Activated B cell treated with CpG ODN at 0.5 μM for 24 hours (primary cell): ENCODE measurements at regions not wholly inside any gene's neighbourhood (a gene's known extent, or its start where the extent isn't known, plus 50 kb on each side); places are given as distances from the start of the nearest gene placed in this dataset.
"Not testable (repeated sequence)": the region's sequence is repeated elsewhere in the genome, so short reads cannot be mapped to it uniquely, and the experiment has no call there.

Experiments used
- ATAC-seq: fragments of 200-7000 bp; cut with Tn5 transposase; one replicate; pipeline ENCODE4 v1.10.0; 2021; ENCODE audit warnings: low read depth, mild to moderate bottlenecking, moderate library complexity
- CTCF ChIA-PET: fragments of 350-600 bp; sonication (Branson Sonifier 250); formaldehyde crosslinking; loops from one replicate; lab custom pipeline; 2021; ENCODE audit warnings: antibody characterized with exemption; lab: Charles Lee
- POLR2A ChIA-PET: fragments of 350-600 bp; sonication (Branson Sonifier 250); formaldehyde crosslinking; loops from one replicate; lab custom pipeline; 2021; ENCODE audit warnings: antibody characterized with exemption; lab: Charles Lee
- DNase-seq: peaks from one replicate; pipeline ENCODE4 v3.0.0; 2022
- H3K27ac Mint-ChIP-seq: one replicate; pipeline ENCODE4 v1.8.0; 2020; ENCODE audit warnings: mixed read lengths
- H3K27me3 Mint-ChIP-seq: one replicate; pipeline ENCODE4 v1.8.0; 2021; ENCODE audit warnings: mixed read lengths
- H3K36me3 Mint-ChIP-seq: one replicate; pipeline ENCODE4 v1.8.0; 2021; ENCODE audit warnings: low read depth, mixed read lengths
- H3K4me1 Mint-ChIP-seq: one replicate; pipeline ENCODE4 v1.8.0; 2021; ENCODE audit warnings: mixed read lengths
- H3K4me3 Mint-ChIP-seq: one replicate; pipeline ENCODE4 v1.8.0; 2020; ENCODE audit warnings: mild to moderate bottlenecking, mixed read lengths
- H3K9me3 Mint-ChIP-seq: one replicate; pipeline ENCODE4 v1.8.0; 2020; ENCODE audit warnings: mixed read lengths
- CTCF ChIP-seq: fragments of 200-600 bp; IDR thresholded peaks from one replicate; pipeline ENCODE4 v1.8.0; 2022; ENCODE audit warnings: antibody characterized with exemption, mild to moderate bottlenecking
- intact Hi-C: fragments of 100-400 bp; cut with micrococcal nuclease; formaldehyde crosslinking; loops from one replicate; pipeline ENCODE4 v1.15.1; 2024

GRCh38 chr10:23917251-23917840 lies 291.6 kb upstream of the KIAA1217 start:
- DNase-seq (no peak), ATAC-seq (no peak)
- peaks cover 9% of the 10 kb centered on the region for H3K9me3 Mint-ChIP-seq
- no peaks in the 10 kb centered on the region for H3K4me1 Mint-ChIP-seq
- no peaks in the 10 kb centered on the region for H3K27me3 Mint-ChIP-seq
- no peak for TF ChIP-seq CTCF
- H3K4me3 Mint-ChIP-seq, result no peak overlapping the region
- intact Hi-C loops, result no loop called here
- CTCF ChIA-PET, result no interaction called here
- no peaks in the 10 kb centered on the region for H3K36me3 Mint-ChIP-seq
- H3K27ac Mint-ChIP-seq, result no peak overlapping the region
- POLR2A ChIA-PET, result no interaction called here

GRCh38 chr10:23918090-23918723 lies 290.7 kb upstream of the KIAA1217 start:
- no peak overlapping the region for H3K27ac Mint-ChIP-seq

GRCh38 chr10:23918839-23919238 lies 290.1 kb upstream of the KIAA1217 start:
- ATAC-seq, result no peak
- POLR2A ChIA-PET, result no interaction called here

More at GRCh38 chr10:23918090-23918723, 290.7 kb upstream of the KIAA1217 start:
- intact Hi-C loops, result no loop called here
- ChIA-PET CTCF (no interaction called here), POLR2A (no interaction called here)
- Mint-ChIP-seq H3K4me3 (no peak overlapping the region), H3K36me3 (no peaks in the 10 kb centered on the region), H3K9me3 (peaks cover 9% of the 10 kb centered on the region), H3K4me1 (no peaks in the 10 kb centered on the region), H3K27me3 (no peaks in the 10 kb centered on the region)
- TF ChIP-seq CTCF, result no peak
- ATAC-seq, result no peak
- no peak for DNase-seq

GRCh38 chr10:23927576-23928325 lies 281.2 kb upstream of the KIAA1217 start:
- ChIA-PET CTCF (no interaction called here), POLR2A (no interaction called here)
- no peaks in the 10 kb centered on the region for H3K27me3 Mint-ChIP-seq
- H3K27ac Mint-ChIP-seq, result no peak overlapping the region
- H3K4me1 Mint-ChIP-seq, result no peaks in the 10 kb centered on the region
- DNase-seq (no peak), ATAC-seq (no peak)
- H3K36me3 Mint-ChIP-seq, result no peaks in the 10 kb centered on the region
- intact Hi-C loops, result no loop called here
- TF ChIP-seq CTCF, result no peak
- no peaks in the 10 kb centered on the region for H3K9me3 Mint-ChIP-seq
- H3K4me3 Mint-ChIP-seq, result no peak overlapping the region

More at GRCh38 chr10:23918839-23919238, 290.1 kb upstream of the KIAA1217 start:
- intact Hi-C loops, result no loop called here
- no peak for TF ChIP-seq CTCF
- Mint-ChIP-seq H3K4me3 (no peak overlapping the region), H3K27ac (no peak overlapping the region), H3K36me3 (no peaks in the 10 kb centered on the region), H3K4me1 (no peaks in the 10 kb centered on the region), H3K9me3 (peaks cover 9% of the 10 kb centered on the region), H3K27me3 (no peaks in the 10 kb centered on the region)
- DNase-seq, result no peak
- CTCF ChIA-PET, result no interaction called here

GRCh38 chr10:23934023-23934422 lies 274.9 kb upstream of the KIAA1217 start:
- intact Hi-C loops, POLR2A ChIA-PET, H3K36me3 Mint-ChIP-seq, CTCF ChIA-PET, H3K27me3 Mint-ChIP-seq, H3K27ac Mint-ChIP-seq, H3K4me3 Mint-ChIP-seq, H3K4me1 Mint-ChIP-seq, H3K9me3 Mint-ChIP-seq, DNase-seq, ATAC-seq: not testable (repeated sequence)
